Osteocyte (in vitro differentiated cells): ENCODE measurements at regions not wholly inside any gene's neighbourhood (a gene's known extent, or its start where the extent isn't known, plus 50 kb on each side); places are given as distances from the start of the nearest gene placed in this dataset.

Source experiments
- DNase-seq: peaks from one replicate; pipeline ENCODE4 v3.0.0; 2021; ENCODE audit warnings: mixed read lengths; ENCODE audit not compliant: unreplicated experiment; ENCODE audit errors: extremely low spot score
- H3K27ac Mint-ChIP-seq: one replicate; pipeline ENCODE4 v1.8.0; 2021; ENCODE audit warnings: mild to moderate bottlenecking, mixed read lengths; ENCODE audit not compliant: unreplicated experiment
- H3K27me3 Mint-ChIP-seq: one replicate; pipeline ENCODE4 v1.8.0; 2021; ENCODE audit warnings: mixed read lengths; ENCODE audit not compliant: unreplicated experiment
- H3K36me3 Mint-ChIP-seq: one replicate; pipeline ENCODE4 v1.8.0; 2021; ENCODE audit warnings: mixed read lengths; ENCODE audit not compliant: unreplicated experiment
- H3K4me1 Mint-ChIP-seq: one replicate; pipeline ENCODE4 v1.8.0; 2021; ENCODE audit warnings: mixed read lengths; ENCODE audit not compliant: unreplicated experiment
- H3K4me3 Mint-ChIP-seq: one replicate; pipeline ENCODE4 v1.8.0; 2021; ENCODE audit warnings: mild to moderate bottlenecking, moderate library complexity, mixed read lengths; ENCODE audit not compliant: unreplicated experiment
- H3K9me3 Mint-ChIP-seq: one replicate; pipeline ENCODE4 v1.8.0; 2021; ENCODE audit warnings: mixed read lengths; ENCODE audit not compliant: unreplicated experiment
- CTCF ChIP-seq: fragments of 200-600 bp; sonication (generic); IDR thresholded peaks from 2 replicates; pipeline ENCODE4 v1.5.0; 2021; ENCODE audit warnings: antibody characterized with exemption, mild to moderate bottlenecking, moderate library complexity

- Mint-ChIP-seq H3K36me3 (no peaks in the 10 kb centered on the region), H3K9me3 (no peaks in the 10 kb centered on the region), H3K27me3 (no peaks in the 10 kb centered on the region), H3K4me1 (no peaks in the 10 kb centered on the region), H3K4me3 (no peak overlapping the region), H3K27ac (no peak overlapping the region)
- TF ChIP-seq CTCF, result no peak
- no peak for DNase-seq
Observed at GRCh38 chr2:181764095-181764963, 84.0 kb upstream of the NEUROD1 start.

- no peaks in the 10 kb centered on the region for H3K36me3 Mint-ChIP-seq
- no peak for TF ChIP-seq CTCF
- H3K4me3 Mint-ChIP-seq, result no peak overlapping the region
- H3K27ac Mint-ChIP-seq, result no peak overlapping the region
- no peak for DNase-seq
- H3K4me1 Mint-ChIP-seq, result no peaks in the 10 kb centered on the region
- no peaks in the 10 kb centered on the region for H3K27me3 Mint-ChIP-seq
- no peaks in the 10 kb centered on the region for H3K9me3 Mint-ChIP-seq
Observed at GRCh38 chr2:181766129-181766528, 85.8 kb upstream of the NEUROD1 start.

- peaks cover 11% of the 10 kb centered on the region for H3K4me1 Mint-ChIP-seq
- H3K36me3 Mint-ChIP-seq, result no peaks in the 10 kb centered on the region
- peaks cover 10% of the 10 kb centered on the region for H3K9me3 Mint-ChIP-seq
- TF ChIP-seq CTCF, result no peak
- H3K27me3 Mint-ChIP-seq, result no peaks in the 10 kb centered on the region
- no peak overlapping the region for H3K4me3 Mint-ChIP-seq
- no peak overlapping the region for H3K27ac Mint-ChIP-seq
- no peak for DNase-seq
Observed at GRCh38 chr2:181770150-181770549, 89.8 kb upstream of the NEUROD1 start.

- no peak for DNase-seq
- Mint-ChIP-seq H3K4me3 (no peak overlapping the region), H3K27ac (no peak overlapping the region), H3K4me1 (peaks cover 11% of the 10 kb centered on the region), H3K36me3 (no peaks in the 10 kb centered on the region), H3K27me3 (no peaks in the 10 kb centered on the region), H3K9me3 (peaks cover 10% of the 10 kb centered on the region)
- no peak for TF ChIP-seq CTCF
Observed at GRCh38 chr2:181771356-181771755, 91.0 kb upstream of the NEUROD1 start.

GRCh38 chr2:181772334-181772733 is 92.0 kb upstream of the NEUROD1 start:
- H3K4me3 Mint-ChIP-seq, result no peak overlapping the region
- TF ChIP-seq CTCF, result no peak
- H3K4me1 Mint-ChIP-seq, result peaks cover 12% of the 10 kb centered on the region
- H3K27me3 Mint-ChIP-seq, result no peaks in the 10 kb centered on the region
- H3K9me3 Mint-ChIP-seq, result peaks cover 10% of the 10 kb centered on the region
- no peak for DNase-seq
- H3K27ac Mint-ChIP-seq, result no peak overlapping the region
- no peaks in the 10 kb centered on the region for H3K36me3 Mint-ChIP-seq
